ENCODE measurements at regions not wholly inside any gene's neighbourhood (a gene's known extent, or its start where the extent isn't known, plus 50 kb on each side); places are given as distances from the start of the nearest gene placed in this dataset.

GRCh38 chr3:164194842-164195241, 883.5 kb downstream of the SI start:
- peaks cover 0 to 9% (median 0%) of the 10 kb centered on the region in 3 donors for H3K9me3 ChIP-seq (ENCODE audit: control extremely low read depth in 1 of 3, control insufficient read depth in 2 of 3, insufficient read depth in 1 of 3, low read length in 2 of 3)
- no peak for ATAC-seq (ENCODE audit: low read depth)
- TF ChIP-seq CTCF (IDR thresholded peaks at IDR 0.05) (no peak), EZH2 (IDR thresholded peaks at IDR 0.05; ENCODE audit: borderline replicate concordance, insufficient read depth, low read depth, low read length, poor library complexity, severe bottlenecking) (no peak)

DNA sequence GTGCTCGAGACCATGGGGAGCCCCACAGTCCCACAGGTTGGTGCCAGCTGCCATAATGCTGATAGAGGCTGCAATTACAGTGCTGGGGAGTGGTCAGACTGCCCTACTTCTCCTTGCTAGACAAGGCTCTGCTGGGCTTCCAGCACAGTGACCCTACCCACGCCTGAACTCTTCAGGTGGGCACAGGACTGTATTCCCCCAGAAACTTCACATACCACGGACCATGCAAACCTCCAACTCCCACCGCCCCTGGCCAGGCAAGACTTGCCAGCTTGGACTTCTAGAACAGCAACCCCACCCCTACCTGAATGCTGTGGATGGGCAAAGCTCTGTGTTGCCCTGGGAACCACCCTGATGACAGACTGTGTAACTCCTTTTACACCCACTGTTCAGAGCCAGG, 885.3 kb downstream of the SI start:
- no peak for ATAC-seq (ENCODE audit: low read depth)
- no peaks in the 10 kb centered on the region for H3K4me1 ChIP-seq (ENCODE audit: control insufficient read depth in 2 of 2, insufficient read depth in 2 of 2, low read length in 2 of 2)
- H3K9me3 ChIP-seq (ENCODE audit: control extremely low read depth in 1 of 3, control insufficient read depth in 2 of 3, insufficient read depth in 1 of 3, low read length in 2 of 3): peaks cover 0 to 9% (median 0%) of the 10 kb centered on the region in 3 donors
- H2AFZ ChIP-seq (ENCODE audit: insufficient read depth, low read depth, low read length, poor library complexity, severe bottlenecking): no peak overlapping the region
- intact Hi-C loops (cut with micrococcal nuclease): no loop called here
- no peaks in the 10 kb centered on the region for H3K4me1 Mint-ChIP-seq
- H3K27me3 Mint-ChIP-seq: no peaks in the 10 kb centered on the region
- H3K4me3 Mint-ChIP-seq: no peak overlapping the region
- no peak overlapping the region for H3K27ac ChIP-seq (ENCODE audit: low read length in 2 of 2)
- 60% methylated on average over 4 of the region's 4 CpGs for WGBS (ENCODE audit: insufficient coverage)
- H3K4me3 ChIP-seq (ENCODE audit: control extremely low read depth in 1 of 5, extremely low read depth in 1 of 5, insufficient read depth in 1 of 5, low read depth in 2 of 5, low read length in 4 of 5): no peak overlapping the region
- CTCF ChIA-PET: no interaction called here
- H4K20me1 ChIP-seq (ENCODE audit: control insufficient read depth, insufficient read depth, low read length, poor library complexity, severe bottlenecking): no peaks in the 10 kb centered on the region
- no peak overlapping the region for H3K27ac Mint-ChIP-seq
- POLR2A ChIA-PET: no interaction called here
- H3K9ac ChIP-seq (ENCODE audit: low read length): no peak overlapping the region
- H3K4me2 ChIP-seq (replicated peaks; ENCODE audit: low read depth, low read length, poor library complexity, severe bottlenecking): no peak overlapping the region
- DNase-seq: no peak
- H3K79me2 ChIP-seq (ENCODE audit: control insufficient read depth, insufficient read depth, low read length): no peaks in the 10 kb centered on the region
- no peaks in the 10 kb centered on the region for H3K9me3 Mint-ChIP-seq (ENCODE audit: insufficient read depth)
- no peaks in the 10 kb centered on the region for H3K27me3 ChIP-seq (replicated peaks in 1 of 4; ENCODE audit: control extremely low read depth in 1 of 4, control insufficient read depth in 3 of 4, insufficient read depth in 4 of 4, low read length in 3 of 4)
- no peaks in the 10 kb centered on the region for H3K36me3 ChIP-seq (replicated peaks in 1 of 2; ENCODE audit: control extremely low read depth in 1 of 2, control insufficient read depth in 1 of 2, extremely low read depth in 1 of 2, insufficient read depth in 2 of 2, low read length in 1 of 2)
- TF ChIP-seq CTCF (IDR thresholded peaks at IDR 0.05): no peak
- no peak for TF ChIP-seq EZH2 (IDR thresholded peaks at IDR 0.05; ENCODE audit: borderline replicate concordance, insufficient read depth, low read depth, low read length, poor library complexity, severe bottlenecking)

More at GRCh38 chr3:164194842-164195241, 883.5 kb downstream of the SI start:
- H3K4me2 ChIP-seq (replicated peaks; ENCODE audit: low read depth, low read length, poor library complexity, severe bottlenecking): no peak overlapping the region
- H3K36me3 ChIP-seq (replicated peaks in 1 of 2; ENCODE audit: control extremely low read depth in 1 of 2, control insufficient read depth in 1 of 2, extremely low read depth in 1 of 2, insufficient read depth in 2 of 2, low read length in 1 of 2): no peaks in the 10 kb centered on the region
- H3K27ac ChIP-seq (ENCODE audit: low read length in 2 of 2): no peak overlapping the region
- no peaks in the 10 kb centered on the region for H4K20me1 ChIP-seq (ENCODE audit: control insufficient read depth, insufficient read depth, low read length, poor library complexity, severe bottlenecking)
- H3K27me3 Mint-ChIP-seq: no peaks in the 10 kb centered on the region
- no peak overlapping the region for H3K9ac ChIP-seq (ENCODE audit: low read length)
- intact Hi-C loops (cut with micrococcal nuclease): no loop called here
- no peaks in the 10 kb centered on the region for H3K4me1 Mint-ChIP-seq
- ChIA-PET CTCF (no interaction called here), POLR2A (no interaction called here)
- no peaks in the 10 kb centered on the region for H3K79me2 ChIP-seq (ENCODE audit: control insufficient read depth, insufficient read depth, low read length)
- no peak overlapping the region for H3K27ac Mint-ChIP-seq
- no peaks in the 10 kb centered on the region for H3K4me1 ChIP-seq (ENCODE audit: control insufficient read depth in 2 of 2, insufficient read depth in 2 of 2, low read length in 2 of 2)
- WGBS (ENCODE audit: insufficient coverage): 57% methylated on average over 1 of the region's 2 CpGs
- DNase-seq: no peak
- H3K27me3 ChIP-seq (replicated peaks in 1 of 4; ENCODE audit: control extremely low read depth in 1 of 4, control insufficient read depth in 3 of 4, insufficient read depth in 4 of 4, low read length in 3 of 4): no peaks in the 10 kb centered on the region
- no peak overlapping the region for H3K4me3 Mint-ChIP-seq
- H3K9me3 Mint-ChIP-seq (ENCODE audit: insufficient read depth): no peaks in the 10 kb centered on the region
- H2AFZ ChIP-seq (ENCODE audit: insufficient read depth, low read depth, low read length, poor library complexity, severe bottlenecking): no peak overlapping the region
- H3K4me3 ChIP-seq (ENCODE audit: control extremely low read depth in 1 of 5, extremely low read depth in 1 of 5, insufficient read depth in 1 of 5, low read depth in 2 of 5, low read length in 4 of 5): no peak overlapping the region

Data from B cell (primary cell).